ENCODE measurements at regions not wholly inside any gene's neighbourhood (a gene's known extent, or its start where the extent isn't known, plus 50 kb on each side); places are given as distances from the start of the nearest gene placed in this dataset.

DNA sequence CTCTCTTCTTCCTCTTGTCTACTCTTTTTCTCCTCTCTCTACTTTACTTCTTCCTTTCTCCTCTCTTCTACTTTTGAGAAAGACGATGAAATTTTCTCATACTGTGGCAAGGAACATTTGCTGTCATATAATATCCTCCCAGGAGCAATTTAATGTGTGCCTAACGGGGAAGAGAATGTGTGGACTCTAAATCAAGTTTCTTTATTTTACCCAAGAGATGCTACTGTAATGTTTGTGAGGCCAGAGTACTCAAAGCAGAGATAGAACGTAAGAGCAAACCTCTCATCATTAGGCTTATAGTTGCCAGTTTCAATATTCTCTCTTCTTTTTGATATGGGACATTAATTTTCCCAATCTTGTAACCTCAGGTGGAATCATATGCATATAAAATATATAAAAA, 801.4 kb downstream of the BCKDHB start:
- H3K36me3 Mint-ChIP-seq (ENCODE audit: insufficient read depth): no peaks in the 10 kb centered on the region
- no peak overlapping the region for H3K27ac Mint-ChIP-seq
- no peaks in the 10 kb centered on the region for H3K4me1 Mint-ChIP-seq (ENCODE audit: low read depth)
- peaks cover 3% of the 10 kb centered on the region for H3K9me3 Mint-ChIP-seq (ENCODE audit: low read depth)
- TF ChIP-seq CTCF (IDR thresholded peaks at IDR 0.05; ENCODE audit: unreplicated experiment): no peak
- no peak for DNase-seq (ENCODE audit: low spot score, unreplicated experiment)
- no peak overlapping the region for H3K4me3 Mint-ChIP-seq (ENCODE audit: low read depth)
- H3K27me3 Mint-ChIP-seq: no peaks in the 10 kb centered on the region

- no peaks in the 10 kb centered on the region for H3K36me3 Mint-ChIP-seq (ENCODE audit: insufficient read depth)
- no peak for DNase-seq (ENCODE audit: low spot score, unreplicated experiment)
- no peak for TF ChIP-seq CTCF (IDR thresholded peaks at IDR 0.05; ENCODE audit: unreplicated experiment)
- no peaks in the 10 kb centered on the region for H3K4me1 Mint-ChIP-seq (ENCODE audit: low read depth)
- peaks cover 8% of the 10 kb centered on the region for H3K9me3 Mint-ChIP-seq (ENCODE audit: low read depth)
- no peaks in the 10 kb centered on the region for H3K27me3 Mint-ChIP-seq
- no peak overlapping the region for H3K4me3 Mint-ChIP-seq (ENCODE audit: low read depth)
- no peak overlapping the region for H3K27ac Mint-ChIP-seq
These were observed 797.2 kb downstream of the BCKDHB start for GRCh38 chr6:80903711-80904110.

DNA sequence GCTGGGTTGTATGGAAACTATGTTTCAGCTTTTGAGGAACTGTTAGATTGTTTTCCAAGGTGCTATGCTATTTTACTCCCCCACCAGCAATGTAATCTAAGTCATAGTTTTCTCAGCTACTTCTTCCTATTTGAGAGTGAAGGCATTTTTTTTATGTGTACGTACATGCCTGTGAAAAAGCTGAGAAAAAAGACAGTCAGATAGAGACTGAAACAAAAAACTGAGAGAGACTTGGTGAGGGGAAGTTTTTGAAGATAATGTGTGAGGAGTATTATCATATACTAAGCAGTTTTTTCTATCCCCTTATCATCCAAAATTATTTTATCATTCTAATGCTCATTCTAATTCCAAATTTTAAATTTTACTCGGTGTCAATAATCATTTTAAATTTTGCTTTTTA, 780.0 kb downstream of the BCKDHB start:
- no peaks in the 10 kb centered on the region for H3K9me3 Mint-ChIP-seq (ENCODE audit: low read depth)
- no peak for DNase-seq (ENCODE audit: low spot score, unreplicated experiment)
- no peaks in the 10 kb centered on the region for H3K27me3 Mint-ChIP-seq
- H3K36me3 Mint-ChIP-seq (ENCODE audit: insufficient read depth): no peaks in the 10 kb centered on the region
- no peak for TF ChIP-seq CTCF (IDR thresholded peaks at IDR 0.05; ENCODE audit: unreplicated experiment)
- no peak overlapping the region for H3K27ac Mint-ChIP-seq
- no peak overlapping the region for H3K4me3 Mint-ChIP-seq (ENCODE audit: low read depth)
- H3K4me1 Mint-ChIP-seq (ENCODE audit: low read depth): no peaks in the 10 kb centered on the region

GRCh38 chr6:80872951-80873308, 766.5 kb downstream of the BCKDHB start:
- Mint-ChIP-seq H3K4me3 (ENCODE audit: low read depth) (no peak overlapping the region), H3K27ac (no peak overlapping the region), H3K36me3 (ENCODE audit: insufficient read depth) (no peaks in the 10 kb centered on the region), H3K9me3 (ENCODE audit: low read depth) (peaks cover 19% of the 10 kb centered on the region), H3K27me3 (no peaks in the 10 kb centered on the region), H3K4me1 (ENCODE audit: low read depth) (peaks cover 5% of the 10 kb centered on the region)
- no peak for DNase-seq (ENCODE audit: low spot score, unreplicated experiment)
- no peak for TF ChIP-seq CTCF (IDR thresholded peaks at IDR 0.05; ENCODE audit: unreplicated experiment)

GRCh38 chr6:80872199-80872950, 765.9 kb downstream of the BCKDHB start:
- DNase-seq (ENCODE audit: low spot score, unreplicated experiment): no peak
- H3K27me3 Mint-ChIP-seq: no peaks in the 10 kb centered on the region
- peaks cover 15% of the 10 kb centered on the region for H3K9me3 Mint-ChIP-seq (ENCODE audit: low read depth)
- no peaks in the 10 kb centered on the region for H3K36me3 Mint-ChIP-seq (ENCODE audit: insufficient read depth)
- peak overlapping the region; percentile 12 for H3K27ac Mint-ChIP-seq
- H3K4me1 Mint-ChIP-seq (ENCODE audit: low read depth): peaks cover 5% of the 10 kb centered on the region
- no peak for TF ChIP-seq CTCF (IDR thresholded peaks at IDR 0.05; ENCODE audit: unreplicated experiment)
- no peak overlapping the region for H3K4me3 Mint-ChIP-seq (ENCODE audit: low read depth)
